ENCODE measurements at regions not wholly inside any gene's neighbourhood (a gene's known extent, or its start where the extent isn't known, plus 50 kb on each side); places are given as distances from the start of the nearest gene placed in this dataset.

GRCh38 chr4:31923634-31924033 is 1203.5 kb downstream of the PCDH7 start:
- Histone ChIP-seq H3K4me3 (ENCODE audit: low read depth in 1 of 2, low read length in 2 of 2) (no peak overlapping the region), H3K9ac (ENCODE audit: low read length) (no peak overlapping the region), H3K27me3 (ENCODE audit: control insufficient read depth in 1 of 2, insufficient read depth in 2 of 2, low read length in 2 of 2) (no peaks in the 10 kb centered on the region), H3K9me3 (ENCODE audit: low read length) (no peaks in the 10 kb centered on the region), H3K36me3 (ENCODE audit: insufficient read depth, low read length) (no peaks in the 10 kb centered on the region), H3K4me1 (ENCODE audit: insufficient read depth, low read length) (no peaks in the 10 kb centered on the region), H3K27ac (ENCODE audit: low read depth, low read length) (no peak overlapping the region)

GRCh38 chr4:31929676-31930345 is 1209.6 kb downstream of the PCDH7 start:
- no peaks in the 10 kb centered on the region for H3K27me3 ChIP-seq (ENCODE audit: control insufficient read depth in 1 of 2, insufficient read depth in 2 of 2, low read length in 2 of 2)
- H3K27ac ChIP-seq (ENCODE audit: low read depth, low read length), result no peak overlapping the region
- H3K9ac ChIP-seq (ENCODE audit: low read length), result no peak overlapping the region
- no peaks in the 10 kb centered on the region for H3K4me1 ChIP-seq (ENCODE audit: insufficient read depth, low read length)
- no peak overlapping the region for H3K4me3 ChIP-seq (ENCODE audit: low read depth in 1 of 2, low read length in 2 of 2)
- H3K36me3 ChIP-seq (ENCODE audit: insufficient read depth, low read length), result no peaks in the 10 kb centered on the region
- no peaks in the 10 kb centered on the region for H3K9me3 ChIP-seq (ENCODE audit: low read length)

- Histone ChIP-seq H3K9me3 (ENCODE audit: low read length) (no peaks in the 10 kb centered on the region), H3K4me1 (ENCODE audit: insufficient read depth, low read length) (no peaks in the 10 kb centered on the region), H3K27me3 (ENCODE audit: control insufficient read depth in 1 of 2, insufficient read depth in 2 of 2, low read length in 2 of 2) (no peaks in the 10 kb centered on the region), H3K27ac (ENCODE audit: low read depth, low read length) (no peak overlapping the region), H3K36me3 (ENCODE audit: insufficient read depth, low read length) (no peaks in the 10 kb centered on the region), H3K4me3 (ENCODE audit: low read depth in 1 of 2, low read length in 2 of 2) (no peak overlapping the region), H3K9ac (ENCODE audit: low read length) (no peak overlapping the region)
Measured at GRCh38 chr4:31946456-31946855, 1226.3 kb downstream of the PCDH7 start.

- no peak overlapping the region for H3K4me3 ChIP-seq (ENCODE audit: low read depth in 1 of 2, low read length in 2 of 2)
- no peaks in the 10 kb centered on the region for H3K4me1 ChIP-seq (ENCODE audit: insufficient read depth, low read length)
- no peaks in the 10 kb centered on the region for H3K27me3 ChIP-seq (ENCODE audit: control insufficient read depth in 1 of 2, insufficient read depth in 2 of 2, low read length in 2 of 2)
- H3K9me3 ChIP-seq (ENCODE audit: low read length), result no peaks in the 10 kb centered on the region
- no peaks in the 10 kb centered on the region for H3K36me3 ChIP-seq (ENCODE audit: insufficient read depth, low read length)
- H3K9ac ChIP-seq (ENCODE audit: low read length), result no peak overlapping the region
- H3K27ac ChIP-seq (ENCODE audit: low read depth, low read length), result no peak overlapping the region
Measured at GRCh38 chr4:31947101-31947500, 1226.9 kb downstream of the PCDH7 start.

GRCh38 chr4:31949045-31949444 is 1228.9 kb downstream of the PCDH7 start:
- H3K4me3 ChIP-seq (ENCODE audit: low read depth in 1 of 2, low read length in 2 of 2), result no peak overlapping the region

GRCh38 chr4:31955346-31955745 is 1235.2 kb downstream of the PCDH7 start:
- H3K4me1 ChIP-seq (ENCODE audit: insufficient read depth, low read length), result no peaks in the 10 kb centered on the region
- H3K27ac ChIP-seq (ENCODE audit: low read depth, low read length), result no peak overlapping the region
- H3K27me3 ChIP-seq (ENCODE audit: control insufficient read depth in 1 of 2, insufficient read depth in 2 of 2, low read length in 2 of 2), result no peaks in the 10 kb centered on the region
- no peaks in the 10 kb centered on the region for H3K36me3 ChIP-seq (ENCODE audit: insufficient read depth, low read length)
- no peak overlapping the region for H3K4me3 ChIP-seq (ENCODE audit: low read depth in 1 of 2, low read length in 2 of 2)
- no peaks in the 10 kb centered on the region for H3K9me3 ChIP-seq (ENCODE audit: low read length)
- no peak overlapping the region for H3K9ac ChIP-seq (ENCODE audit: low read length)

More at GRCh38 chr4:31949045-31949444, 1228.9 kb downstream of the PCDH7 start:
- H3K27me3 ChIP-seq (ENCODE audit: control insufficient read depth in 1 of 2, insufficient read depth in 2 of 2, low read length in 2 of 2), result no peaks in the 10 kb centered on the region
- no peaks in the 10 kb centered on the region for H3K9me3 ChIP-seq (ENCODE audit: low read length)
- H3K36me3 ChIP-seq (ENCODE audit: insufficient read depth, low read length), result no peaks in the 10 kb centered on the region
- H3K9ac ChIP-seq (ENCODE audit: low read length), result no peak overlapping the region
- H3K27ac ChIP-seq (ENCODE audit: low read depth, low read length), result no peak overlapping the region
- no peaks in the 10 kb centered on the region for H3K4me1 ChIP-seq (ENCODE audit: insufficient read depth, low read length)

- no peaks in the 10 kb centered on the region for H3K4me1 ChIP-seq (ENCODE audit: insufficient read depth, low read length)
- H3K27me3 ChIP-seq (ENCODE audit: control insufficient read depth in 1 of 2, insufficient read depth in 2 of 2, low read length in 2 of 2), result no peaks in the 10 kb centered on the region
- H3K4me3 ChIP-seq (ENCODE audit: low read depth in 1 of 2, low read length in 2 of 2), result no peak overlapping the region
- H3K9me3 ChIP-seq (ENCODE audit: low read length), result no peaks in the 10 kb centered on the region
- no peak overlapping the region for H3K9ac ChIP-seq (ENCODE audit: low read length)
- H3K36me3 ChIP-seq (ENCODE audit: insufficient read depth, low read length), result no peaks in the 10 kb centered on the region
- H3K27ac ChIP-seq (ENCODE audit: low read depth, low read length), result no peak overlapping the region
Measured at GRCh38 chr4:31959972-31960371, 1239.8 kb downstream of the PCDH7 start.

GRCh38 chr4:31964685-31965084 is 1244.5 kb downstream of the PCDH7 start:
- Histone ChIP-seq H3K4me1 (ENCODE audit: insufficient read depth, low read length) (no peaks in the 10 kb centered on the region), H3K27ac (ENCODE audit: low read depth, low read length) (no peak overlapping the region), H3K27me3 (ENCODE audit: control insufficient read depth in 1 of 2, insufficient read depth in 2 of 2, low read length in 2 of 2) (no peaks in the 10 kb centered on the region), H3K9ac (ENCODE audit: low read length) (no peak overlapping the region), H3K4me3 (ENCODE audit: low read depth in 1 of 2, low read length in 2 of 2) (no peak overlapping the region), H3K36me3 (ENCODE audit: insufficient read depth, low read length) (no peaks in the 10 kb centered on the region), H3K9me3 (ENCODE audit: low read length) (no peaks in the 10 kb centered on the region)

- Histone ChIP-seq H3K4me3 (ENCODE audit: low read depth in 1 of 2, low read length in 2 of 2) (no peak overlapping the region), H3K27me3 (ENCODE audit: control insufficient read depth in 1 of 2, insufficient read depth in 2 of 2, low read length in 2 of 2) (no peaks in the 10 kb centered on the region), H3K9ac (ENCODE audit: low read length) (no peak overlapping the region), H3K36me3 (ENCODE audit: insufficient read depth, low read length) (no peaks in the 10 kb centered on the region), H3K27ac (ENCODE audit: low read depth, low read length) (no peak overlapping the region), H3K9me3 (ENCODE audit: low read length) (no peaks in the 10 kb centered on the region), H3K4me1 (ENCODE audit: insufficient read depth, low read length) (no peaks in the 10 kb centered on the region)
Measured at GRCh38 chr4:31968842-31969241, 1248.7 kb downstream of the PCDH7 start.

GRCh38 chr4:31974490-31975002 is 1254.4 kb downstream of the PCDH7 start:
- no peaks in the 10 kb centered on the region for H3K36me3 ChIP-seq (ENCODE audit: insufficient read depth, low read length)

GRCh38 chr4:31979988-31980387 is 1259.8 kb downstream of the PCDH7 start:
- no peaks in the 10 kb centered on the region for H3K36me3 ChIP-seq (ENCODE audit: insufficient read depth, low read length)
- no peaks in the 10 kb centered on the region for H3K9me3 ChIP-seq (ENCODE audit: low read length)
- no peaks in the 10 kb centered on the region for H3K27me3 ChIP-seq (ENCODE audit: control insufficient read depth in 1 of 2, insufficient read depth in 2 of 2, low read length in 2 of 2)
- no peak overlapping the region for H3K9ac ChIP-seq (ENCODE audit: low read length)
- H3K4me1 ChIP-seq (ENCODE audit: insufficient read depth, low read length), result no peaks in the 10 kb centered on the region
- H3K4me3 ChIP-seq (ENCODE audit: low read depth in 1 of 2, low read length in 2 of 2), result no peak overlapping the region
- no peak overlapping the region for H3K27ac ChIP-seq (ENCODE audit: low read depth, low read length)

More at GRCh38 chr4:31974490-31975002, 1254.4 kb downstream of the PCDH7 start:
- Histone ChIP-seq H3K4me1 (ENCODE audit: insufficient read depth, low read length) (no peaks in the 10 kb centered on the region), H3K9me3 (ENCODE audit: low read length) (no peaks in the 10 kb centered on the region), H3K4me3 (ENCODE audit: low read depth in 1 of 2, low read length in 2 of 2) (no peak overlapping the region), H3K27me3 (ENCODE audit: control insufficient read depth in 1 of 2, insufficient read depth in 2 of 2, low read length in 2 of 2) (no peaks in the 10 kb centered on the region), H3K27ac (ENCODE audit: low read depth, low read length) (no peak overlapping the region), H3K9ac (ENCODE audit: low read length) (no peak overlapping the region)

GRCh38 chr4:31983246-31983645 is 1263.1 kb downstream of the PCDH7 start:
- Histone ChIP-seq H3K27me3 (ENCODE audit: control insufficient read depth in 1 of 2, insufficient read depth in 2 of 2, low read length in 2 of 2) (no peaks in the 10 kb centered on the region), H3K36me3 (ENCODE audit: insufficient read depth, low read length) (no peaks in the 10 kb centered on the region), H3K9ac (ENCODE audit: low read length) (no peak overlapping the region), H3K9me3 (ENCODE audit: low read length) (no peaks in the 10 kb centered on the region), H3K27ac (ENCODE audit: low read depth, low read length) (no peak overlapping the region), H3K4me1 (ENCODE audit: insufficient read depth, low read length) (no peaks in the 10 kb centered on the region), H3K4me3 (ENCODE audit: low read depth in 1 of 2, low read length in 2 of 2) (no peak overlapping the region)
